HepG2 (cell line): ENCODE measurements at regions not wholly inside any gene's neighbourhood (a gene's known extent, or its start where the extent isn't known, plus 50 kb on each side); places are given as distances from the start of the nearest gene placed in this dataset.

Experiments used
- DMAP1 ChIP-seq: IDR thresholded peaks from 2 replicates; pipeline ENCODE4 v1.6.1; 2016
- FOSL2 ChIP-seq: sonication (generic); formaldehyde crosslinking; IDR thresholded peaks from 2 replicates; pipeline ENCODE4 v1.4.0; 2020; ENCODE audit warnings: missing genetic modification reagents
- FUBP1 ChIP-seq: sonication (generic); formaldehyde crosslinking; IDR thresholded peaks from 2 replicates; pipeline ENCODE4 v1.5.1; 2020; ENCODE audit warnings: missing genetic modification reagents, mild to moderate bottlenecking, borderline replicate concordance
- IRF2 ChIP-seq: IDR thresholded peaks from 2 replicates; pipeline ENCODE4 v1.6.1; 2018; ENCODE audit warnings: missing genetic modification reagents, missing compliant biosample characterization
- KAT8 ChIP-seq: IDR thresholded peaks from 2 replicates; pipeline ENCODE4 v1.6.1; 2016; ENCODE audit warnings: missing genetic modification reagents, missing compliant biosample characterization
- KDM6A ChIP-seq: IDR thresholded peaks from 2 replicates; pipeline ENCODE4 v1.6.1; 2016; ENCODE audit warnings: low read depth
- MBNL3 ChIP-seq: fragments of 250-450 bp; sonication (Bioruptor Pico); conservative IDR thresholded peaks from 2 replicates; pipeline ENCODE4 v1.8.0; 2022; ENCODE audit warnings: mild to moderate bottlenecking, inconsistent platforms
- MIER2 ChIP-seq: IDR thresholded peaks from 2 replicates; pipeline ENCODE4 v1.6.1; 2016; ENCODE audit warnings: missing biosample characterization, missing genetic modification reagents
- NCOA2 ChIP-seq: sonication (generic); formaldehyde crosslinking; IDR thresholded peaks from 2 replicates; pipeline ENCODE4 v1.8.0; 2022; ENCODE audit warnings: inconsistent platforms
- NFIC ChIP-seq: IDR thresholded peaks from 2 replicates; pipeline ENCODE4 v1.6.1; 2012; ENCODE audit warnings: mild to moderate bottlenecking, low read length, inconsistent platforms
- PAXIP1 ChIP-seq: sonication (generic); formaldehyde crosslinking; conservative IDR thresholded peaks from 2 replicates; pipeline ENCODE4 v1.4.0; 2020; ENCODE audit warnings: mild to moderate bottlenecking, missing genetic modification reagents, moderate library complexity
- PHF21A ChIP-seq: sonication (generic); formaldehyde crosslinking; IDR thresholded peaks from 2 replicates; pipeline ENCODE4 v1.5.0; 2020; ENCODE audit warnings: mild to moderate bottlenecking, missing genetic modification reagents
- RXRB ChIP-seq: IDR thresholded peaks from 2 replicates; pipeline ENCODE4 v1.6.1; 2016; ENCODE audit warnings: borderline replicate concordance, missing genetic modification reagents, missing compliant biosample characterization
- SAP130 ChIP-seq: IDR thresholded peaks from 2 replicates; pipeline ENCODE4 v1.6.1; 2016; ENCODE audit warnings: low read depth
- ZBTB26 ChIP-seq: IDR thresholded peaks from 2 replicates; pipeline ENCODE4 v1.6.1; 2016; ENCODE audit warnings: missing compliant biosample characterization, missing genetic modification reagents, borderline replicate concordance
- ZMYM3 ChIP-seq: sonication (generic); formaldehyde crosslinking; IDR thresholded peaks from 2 replicates; pipeline ENCODE4 v1.5.1; 2020; ENCODE audit warnings: mild to moderate bottlenecking, missing genetic modification reagents
- ZMYM4 ChIP-seq: sonication (generic); formaldehyde crosslinking; IDR thresholded peaks from 2 replicates; pipeline ENCODE4 v1.8.1; 2023; ENCODE audit warnings: mild to moderate bottlenecking, missing genetic modification reagents
- ZNF232 ChIP-seq: sonication (generic); formaldehyde crosslinking; IDR thresholded peaks from 2 replicates; pipeline ENCODE4 v1.4.0; 2020; ENCODE audit warnings: missing genetic modification reagents, borderline replicate concordance
- ZNF543 ChIP-seq: sonication (generic); formaldehyde crosslinking; IDR thresholded peaks from 2 replicates; pipeline ENCODE4 v1.4.0; 2020; ENCODE audit warnings: mild to moderate bottlenecking, missing genetic modification reagents
- ZNF605 ChIP-seq: sonication (generic); formaldehyde crosslinking; IDR thresholded peaks from 2 replicates; pipeline ENCODE4 v1.8.0; 2022; ENCODE audit warnings: mild to moderate bottlenecking, missing genetic modification reagents
- ZNF609 ChIP-seq: sonication (generic); formaldehyde crosslinking; IDR thresholded peaks from 2 replicates; pipeline ENCODE4 v1.4.0; 2020; ENCODE audit warnings: mild to moderate bottlenecking, missing genetic modification reagents, borderline replicate concordance

- TF ChIP-seq ZMYM3 (CRISPR knock-in tag) (peak; percentile 49; the same call in 1 of the 2 replicates), RXRB (CRISPR knock-in tag) (peak; percentile 47), ZNF605 (CRISPR knock-in tag) (no peak), PHF21A (CRISPR knock-in tag) (0 out of 2 replicates have a peak, but pooled peaks have one; percentile 11), SAP130 (peak; percentile 55; the same call in 1 of the 2 replicates), PAXIP1 (CRISPR knock-in tag) (0 out of 2 replicates have a peak, but pooled peaks have one; percentile 40), FUBP1 (CRISPR knock-in tag) (no peak), ZBTB26 (CRISPR knock-in tag) (peak; percentile 95), MBNL3 (CRISPR knock-in tag) (no peak), MIER2 (CRISPR knock-in tag) (0 out of 2 replicates have a peak, but pooled peaks have one; percentile 39), ZNF543 (CRISPR knock-in tag) (no peak), ZMYM4 (CRISPR knock-in tag) (peak; percentile 81), ZNF232 (CRISPR knock-in tag) (no peak), KAT8 (CRISPR knock-in tag) (peak; percentile 51; the same call in 1 of the 2 replicates), DMAP1 (peak; percentile 21; the same call in 1 of the 2 replicates), KDM6A (CRISPR knock-in tag) (0 out of 2 replicates have a peak, but pooled peaks have one; percentile 47), NCOA2 (CRISPR knock-in tag) (peak; percentile 66), NFIC (0 out of 2 replicates have a peak, but pooled peaks have one; percentile 6), ZNF609 (CRISPR knock-in tag) (peak; percentile 33; the same call in 1 of the 2 replicates), FOSL2 (CRISPR knock-in tag) (0 out of 2 replicates have a peak, but pooled peaks have one; percentile 13), IRF2 (CRISPR knock-in tag) (peak; percentile 67)
These were observed 1234.0 kb upstream of the ZEB2 start (continued) for GRCh38 chr2:145753966-145754365.
